Activated B cell treated with CpG ODN at 0.5 μM for 24 hours (primary cell): ENCODE measurements at regions not wholly inside any gene's neighbourhood (a gene's known extent, or its start where the extent isn't known, plus 50 kb on each side); places are given as distances from the start of the nearest gene placed in this dataset.

Experiments
- ATAC-seq: fragments of 200-7000 bp; cut with Tn5 transposase; one replicate; pipeline ENCODE4 v1.10.0; 2021; ENCODE audit warnings: low read depth, mild to moderate bottlenecking, moderate library complexity
- CTCF ChIA-PET: fragments of 350-600 bp; sonication (Branson Sonifier 250); formaldehyde crosslinking; loops from one replicate; lab custom pipeline; 2021; ENCODE audit warnings: antibody characterized with exemption; lab: Charles Lee
- POLR2A ChIA-PET: fragments of 350-600 bp; sonication (Branson Sonifier 250); formaldehyde crosslinking; loops from one replicate; lab custom pipeline; 2021; ENCODE audit warnings: antibody characterized with exemption; lab: Charles Lee
- DNase-seq: peaks from one replicate; pipeline ENCODE4 v3.0.0; 2022
- H3K27ac Mint-ChIP-seq: one replicate; pipeline ENCODE4 v1.8.0; 2020; ENCODE audit warnings: mixed read lengths
- H3K27me3 Mint-ChIP-seq: one replicate; pipeline ENCODE4 v1.8.0; 2021; ENCODE audit warnings: mixed read lengths
- H3K36me3 Mint-ChIP-seq: one replicate; pipeline ENCODE4 v1.8.0; 2021; ENCODE audit warnings: low read depth, mixed read lengths
- H3K4me1 Mint-ChIP-seq: one replicate; pipeline ENCODE4 v1.8.0; 2021; ENCODE audit warnings: mixed read lengths
- H3K4me3 Mint-ChIP-seq: one replicate; pipeline ENCODE4 v1.8.0; 2020; ENCODE audit warnings: mild to moderate bottlenecking, mixed read lengths
- H3K9me3 Mint-ChIP-seq: one replicate; pipeline ENCODE4 v1.8.0; 2020; ENCODE audit warnings: mixed read lengths
- CTCF ChIP-seq: fragments of 200-600 bp; IDR thresholded peaks from one replicate; pipeline ENCODE4 v1.8.0; 2022; ENCODE audit warnings: antibody characterized with exemption, mild to moderate bottlenecking
- intact Hi-C: fragments of 100-400 bp; cut with micrococcal nuclease; formaldehyde crosslinking; loops from one replicate; pipeline ENCODE4 v1.15.1; 2024

GRCh38 chrX:58051346-58051745, 141.1 kb upstream of the ZXDA start:
- no peaks in the 10 kb centered on the region for H3K36me3 Mint-ChIP-seq
- TF ChIP-seq CTCF = no peak
- H3K4me3 Mint-ChIP-seq = no peak overlapping the region
- intact Hi-C loops = no loop called here
- ATAC-seq (no peak), DNase-seq (no peak)
- H3K27me3 Mint-ChIP-seq = no peaks in the 10 kb centered on the region
- ChIA-PET POLR2A (no interaction called here), CTCF (no interaction called here)
- no peaks in the 10 kb centered on the region for H3K4me1 Mint-ChIP-seq
- peaks cover 7% of the 10 kb centered on the region for H3K9me3 Mint-ChIP-seq
- H3K27ac Mint-ChIP-seq = no peak overlapping the region

GRCh38 chrX:58044130-58044529, 133.9 kb upstream of the ZXDA start:
- no peak for TF ChIP-seq CTCF
- DNase-seq (no peak), ATAC-seq (no peak)
- Mint-ChIP-seq H3K4me3 (no peak overlapping the region), H3K27ac (no peak overlapping the region), H3K27me3 (no peaks in the 10 kb centered on the region), H3K36me3 (no peaks in the 10 kb centered on the region), H3K4me1 (no peaks in the 10 kb centered on the region), H3K9me3 (peaks cover 15% of the 10 kb centered on the region)
- POLR2A ChIA-PET = no interaction called here
- CTCF ChIA-PET = no interaction called here
- intact Hi-C loops = no loop called here

- no peaks in the 10 kb centered on the region for H3K4me1 Mint-ChIP-seq
- no peak for TF ChIP-seq CTCF
- POLR2A ChIA-PET = no interaction called here
- H3K36me3 Mint-ChIP-seq = no peaks in the 10 kb centered on the region
- no peak overlapping the region for H3K4me3 Mint-ChIP-seq
- no peak overlapping the region for H3K27ac Mint-ChIP-seq
- ATAC-seq = no peak
- intact Hi-C loops = loop anchor here (1.0 to 10.0 kb wide), 3 partner anchors 205 to 1051 kb away; no protein-coding TSS in a partner anchor
- H3K9me3 Mint-ChIP-seq = no peaks in the 10 kb centered on the region
- CTCF ChIA-PET = interaction anchor here (1.4 to 5.2 kb wide), 3 partner anchors 9 to 1261 kb away, joined by 3 to 45 read pairs (median 3); no protein-coding TSS in a partner anchor
- DNase-seq = no peak
- H3K27me3 Mint-ChIP-seq = no peaks in the 10 kb centered on the region
Observed at GRCh38 chrX:58025979-58026378, 115.7 kb upstream of the ZXDA start.

- no peak for DNase-seq
- H3K27ac Mint-ChIP-seq = no peak overlapping the region
- POLR2A ChIA-PET = no interaction called here
- CTCF ChIA-PET = no interaction called here
- ATAC-seq = no peak
- H3K27me3 Mint-ChIP-seq = no peaks in the 10 kb centered on the region
- intact Hi-C loops = no loop called here
- TF ChIP-seq CTCF = no peak
- H3K4me1 Mint-ChIP-seq = no peaks in the 10 kb centered on the region
- peaks cover 9% of the 10 kb centered on the region for H3K9me3 Mint-ChIP-seq
- H3K4me3 Mint-ChIP-seq = no peak overlapping the region
- no peaks in the 10 kb centered on the region for H3K36me3 Mint-ChIP-seq
Observed at GRCh38 chrX:57985951-57986350, 75.7 kb upstream of the ZXDA start.

- ChIA-PET POLR2A (no interaction called here), CTCF (no interaction called here)
- H3K36me3 Mint-ChIP-seq = no peaks in the 10 kb centered on the region
- H3K27ac Mint-ChIP-seq = no peak overlapping the region
- intact Hi-C loops = no loop called here
- H3K4me3 Mint-ChIP-seq = no peak overlapping the region
- no peaks in the 10 kb centered on the region for H3K4me1 Mint-ChIP-seq
- H3K27me3 Mint-ChIP-seq = no peaks in the 10 kb centered on the region
- ATAC-seq = no peak
- peaks cover 7% of the 10 kb centered on the region for H3K9me3 Mint-ChIP-seq
- TF ChIP-seq CTCF = no peak
- no peak for DNase-seq
Observed at GRCh38 chrX:57984620-57985019, 74.4 kb upstream of the ZXDA start.
